ENCODE measurements at regions not wholly inside any gene's neighbourhood (a gene's known extent, or its start where the extent isn't known, plus 50 kb on each side); places are given as distances from the start of the nearest gene placed in this dataset.

DNA sequence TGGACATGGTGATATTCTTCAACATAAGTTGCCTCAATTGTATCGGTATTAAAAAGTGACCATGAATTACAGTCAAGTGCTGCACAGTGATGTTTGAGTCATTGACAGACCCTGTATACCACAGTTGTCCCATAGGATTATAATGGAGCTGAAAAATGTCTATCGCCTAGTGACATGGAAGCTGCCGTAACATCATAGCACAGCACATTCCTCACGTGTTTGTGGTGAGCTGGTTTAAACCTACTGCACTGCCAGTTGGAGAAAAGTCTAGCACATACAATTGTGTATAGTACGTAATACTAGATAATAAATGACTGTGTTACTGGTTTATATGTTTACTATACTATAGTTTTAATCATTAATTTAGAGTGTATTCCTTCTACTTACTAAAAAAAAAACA is 150.2 kb downstream of the CDH26 start:
- no TSS peak for BruUV-seq (replicated peaks)
- H4K20me1 ChIP-seq (ENCODE audit: low read length), result no peaks in the 10 kb centered on the region
- H3K4me1 ChIP-seq (ENCODE audit: insufficient read depth, low read length), result no peaks in the 10 kb centered on the region
- ChIA-PET POLR2A (ENCODE audit: unreplicated experiment) (no interaction called here), CTCF (no interaction called here)
- DNase-seq (no peak), ATAC-seq (no peak)
- no peak overlapping the region for H3K27ac ChIP-seq (ENCODE audit: low read length)
- no peak overlapping the region for H3K9ac ChIP-seq (ENCODE audit: low read length)
- H3F3A ChIP-seq (ENCODE audit: low read length, unreplicated experiment), result no peaks in the 10 kb centered on the region
- H3K9me3 ChIP-seq (ENCODE audit: low read length), result no peaks in the 10 kb centered on the region
- no peak overlapping the region for H3K4me3 ChIP-seq (ENCODE audit: low read length)
- H3K36me3 ChIP-seq (ENCODE audit: low read depth, low read length), result no peaks in the 10 kb centered on the region
- peaks cover 47% of the 10 kb centered on the region for H3K27me3 ChIP-seq (ENCODE audit: low read length)
- H3K4me2 ChIP-seq (ENCODE audit: low read length), result no peak overlapping the region
- no peaks in the 10 kb centered on the region for H3K79me2 ChIP-seq (ENCODE audit: low read length)
- H3K9me2 ChIP-seq (replicated peaks; ENCODE audit: low read length), result no peaks in the 10 kb centered on the region
- no peak overlapping the region for H2AFZ ChIP-seq (ENCODE audit: low read length)
- TF ChIP-seq EZH2 (IDR thresholded peaks at IDR 0.05; ENCODE audit: low read length, unreplicated experiment), result no peak
- TF ChIP-seq CTCF (conservative IDR thresholded peaks at IDR 0.05; ENCODE audit: low read depth, low read length), result no peak
- no peak for TF ChIP-seq EZH2phosphoT487 (IDR thresholded peaks at IDR 0.05; ENCODE audit: borderline replicate concordance, low read length)
- intact Hi-C loops (cut with micrococcal nuclease), result no loop called here

DNA sequence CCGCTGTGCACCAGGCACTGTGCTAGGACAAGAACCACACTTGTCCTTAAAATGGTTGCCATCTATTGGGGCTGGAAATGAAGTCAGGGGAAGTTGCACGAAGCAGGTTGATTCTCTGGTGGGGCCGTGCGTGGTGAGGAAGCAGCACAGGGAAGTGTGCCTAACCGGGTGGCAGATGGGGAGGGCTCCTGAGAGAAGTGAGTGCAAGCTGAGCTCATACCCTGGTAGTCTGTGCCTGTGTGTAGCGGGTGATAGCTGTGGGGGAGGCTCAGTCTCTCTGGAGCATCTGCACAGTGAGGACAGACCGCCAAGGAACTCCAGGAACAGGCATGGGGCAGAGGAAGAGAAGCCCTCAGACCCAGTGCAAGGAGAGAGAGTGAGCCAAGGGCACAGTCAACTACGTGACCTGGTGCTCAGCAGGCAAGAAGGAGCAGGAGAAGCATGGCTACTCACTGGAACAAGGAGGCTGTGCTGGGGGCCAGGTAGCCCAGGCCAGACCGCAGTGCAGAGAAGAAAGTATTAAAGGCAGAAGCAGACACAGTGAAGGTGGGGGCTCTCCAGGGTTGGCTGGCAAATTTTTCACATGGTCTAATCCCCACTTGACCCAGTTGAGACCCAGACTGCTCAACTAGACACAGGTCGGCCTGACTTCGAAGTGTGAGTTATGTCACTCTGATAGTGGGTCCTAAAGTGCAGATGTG is 155.0 kb downstream of the CDH26 start:
- TF ChIP-seq EZH2 (IDR thresholded peaks at IDR 0.05; ENCODE audit: low read length, unreplicated experiment) (no peak), EZH2phosphoT487 (IDR thresholded peaks at IDR 0.05; ENCODE audit: borderline replicate concordance, low read length) (no peak), CTCF (conservative IDR thresholded peaks at IDR 0.05; ENCODE audit: low read depth, low read length) (no peak)
- Histone ChIP-seq H3K36me3 (ENCODE audit: low read depth, low read length) (no peaks in the 10 kb centered on the region), H3K9me3 (ENCODE audit: low read length) (no peaks in the 10 kb centered on the region), H3K79me2 (ENCODE audit: low read length) (no peaks in the 10 kb centered on the region), H3K9me2 (replicated peaks; ENCODE audit: low read length) (no peaks in the 10 kb centered on the region), H4K20me1 (ENCODE audit: low read length) (no peaks in the 10 kb centered on the region), H3K27me3 (ENCODE audit: low read length) (peaks cover 72% of the 10 kb centered on the region), H3K9ac (ENCODE audit: low read length) (no peak overlapping the region), H3K27ac (ENCODE audit: low read length) (no peak overlapping the region), H3K4me1 (ENCODE audit: insufficient read depth, low read length) (no peaks in the 10 kb centered on the region), H3K4me3 (ENCODE audit: low read length) (no peak overlapping the region), H3K4me2 (ENCODE audit: low read length) (no peak overlapping the region), H2AFZ (ENCODE audit: low read length) (no peak overlapping the region), H3F3A (ENCODE audit: low read length, unreplicated experiment) (no peaks in the 10 kb centered on the region)
- DNase-seq (no peak), ATAC-seq (no peak)
- intact Hi-C loops (cut with micrococcal nuclease), result no loop called here
- ChIA-PET POLR2A (ENCODE audit: unreplicated experiment) (no interaction called here), CTCF (no interaction called here)
- BruUV-seq (replicated peaks), result no TSS peak

- TF ChIP-seq EZH2phosphoT487 (IDR thresholded peaks at IDR 0.05; ENCODE audit: borderline replicate concordance, low read length), result no peak
- no peak for TF ChIP-seq EZH2 (IDR thresholded peaks at IDR 0.05; ENCODE audit: low read length, unreplicated experiment)
- TF ChIP-seq CTCF (conservative IDR thresholded peaks at IDR 0.05; ENCODE audit: low read depth, low read length), result no peak
- no peak for ATAC-seq
- no peaks in the 10 kb centered on the region for H3K4me1 ChIP-seq (ENCODE audit: insufficient read depth, low read length)
- BruUV-seq (replicated peaks), result no TSS peak
- no peaks in the 10 kb centered on the region for H3K79me2 ChIP-seq (ENCODE audit: low read length)
- ChIA-PET CTCF (no interaction called here), POLR2A (ENCODE audit: unreplicated experiment) (no interaction called here)
- H2AFZ ChIP-seq (ENCODE audit: low read length), result no peak overlapping the region
- no peaks in the 10 kb centered on the region for H3F3A ChIP-seq (ENCODE audit: low read length, unreplicated experiment)
- H3K4me3 ChIP-seq (ENCODE audit: low read length), result no peak overlapping the region
- no peaks in the 10 kb centered on the region for H3K9me2 ChIP-seq (replicated peaks; ENCODE audit: low read length)
- no peak overlapping the region for H3K27ac ChIP-seq (ENCODE audit: low read length)
- H3K4me2 ChIP-seq (ENCODE audit: low read length), result no peak overlapping the region
- DNase-seq, result no peak
- H3K9ac ChIP-seq (ENCODE audit: low read length), result no peak overlapping the region
- no peaks in the 10 kb centered on the region for H4K20me1 ChIP-seq (ENCODE audit: low read length)
- peaks cover 72% of the 10 kb centered on the region for H3K27me3 ChIP-seq (ENCODE audit: low read length)
- H3K9me3 ChIP-seq (ENCODE audit: low read length), result no peaks in the 10 kb centered on the region
- no peaks in the 10 kb centered on the region for H3K36me3 ChIP-seq (ENCODE audit: low read depth, low read length)
- intact Hi-C loops (cut with micrococcal nuclease), result no loop called here
Measured at GRCh38 chr20:60113771-60114170, 155.5 kb downstream of the CDH26 start.
